ENCODE measurements at regions not wholly inside any gene's neighbourhood (a gene's known extent, or its start where the extent isn't known, plus 50 kb on each side); places are given as distances from the start of the nearest gene placed in this dataset.

DNA sequence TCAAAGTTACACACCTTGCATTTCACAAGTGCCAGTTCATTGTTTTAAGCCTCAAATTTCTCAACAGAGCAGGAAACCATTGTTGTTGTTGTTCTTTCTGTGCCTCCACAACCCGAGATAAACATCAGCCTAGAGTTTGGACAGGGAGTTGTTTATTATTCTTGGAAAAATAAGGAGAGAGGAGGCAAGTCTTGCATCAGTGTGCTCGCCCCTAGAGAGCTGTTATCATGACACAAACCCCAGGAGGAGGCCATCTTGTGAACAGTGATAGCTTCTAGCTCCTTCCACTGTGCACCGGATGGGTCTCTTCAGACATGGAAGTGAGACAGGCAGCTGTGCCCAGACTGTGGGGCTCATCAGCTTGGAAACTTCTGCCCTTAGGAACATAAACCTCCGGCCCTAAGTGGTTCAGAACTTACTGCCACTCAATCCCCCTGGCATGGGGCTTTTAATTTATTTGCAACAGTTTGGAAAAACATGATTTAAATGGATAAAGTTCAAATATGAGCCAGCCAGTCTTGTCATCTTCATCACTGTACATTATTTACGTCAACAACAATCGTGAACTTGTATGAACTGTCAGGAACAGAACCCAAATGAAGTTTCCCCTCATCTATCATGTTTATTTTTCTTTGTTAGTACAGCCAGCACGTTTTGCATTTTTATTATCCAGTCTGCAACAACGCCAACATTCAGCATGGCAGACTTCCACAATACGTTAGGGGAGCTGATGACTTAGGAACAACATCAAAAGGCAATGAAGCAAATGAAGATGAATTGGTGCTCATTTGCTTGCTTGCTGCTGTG is 181.7 kb upstream of the S1PR3 start:
- TF ChIP-seq POLR2A (IDR thresholded peaks at IDR 0.05), result no peak
- TF ChIP-seq, protein P1, sequence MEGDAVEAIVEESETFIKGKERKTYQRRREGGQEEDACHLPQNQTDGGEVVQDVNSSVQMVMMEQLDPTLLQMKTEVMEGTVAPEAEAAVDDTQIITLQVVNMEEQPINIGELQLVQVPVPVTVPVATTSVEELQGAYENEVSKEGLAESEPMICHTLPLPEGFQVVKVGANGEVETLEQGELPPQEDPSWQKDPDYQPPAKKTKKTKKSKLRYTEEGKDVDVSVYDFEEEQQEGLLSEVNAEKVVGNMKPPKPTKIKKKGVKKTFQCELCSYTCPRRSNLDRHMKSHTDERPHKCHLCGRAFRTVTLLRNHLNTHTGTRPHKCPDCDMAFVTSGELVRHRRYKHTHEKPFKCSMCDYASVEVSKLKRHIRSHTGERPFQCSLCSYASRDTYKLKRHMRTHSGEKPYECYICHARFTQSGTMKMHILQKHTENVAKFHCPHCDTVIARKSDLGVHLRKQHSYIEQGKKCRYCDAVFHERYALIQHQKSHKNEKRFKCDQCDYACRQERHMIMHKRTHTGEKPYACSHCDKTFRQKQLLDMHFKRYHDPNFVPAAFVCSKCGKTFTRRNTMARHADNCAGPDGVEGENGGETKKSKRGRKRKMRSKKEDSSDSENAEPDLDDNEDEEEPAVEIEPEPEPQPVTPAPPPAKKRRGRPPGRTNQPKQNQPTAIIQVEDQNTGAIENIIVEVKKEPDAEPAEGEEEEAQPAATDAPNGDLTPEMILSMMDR (IDR thresholded peaks at IDR 0.05), result no peak

All from suprapubic skin (tissue), 3 donors.